Keratinocyte (primary cell): ENCODE measurements at regions not wholly inside any gene's neighbourhood (a gene's known extent, or its start where the extent isn't known, plus 50 kb on each side); places are given as distances from the start of the nearest gene placed in this dataset.
A peak's percentile ranks its signal among the peaks of the same experiment; 100 is the strongest.
"Not testable (repeated sequence)": the region's sequence is repeated elsewhere in the genome, so short reads cannot be mapped to it uniquely, and the experiment has no call there.

Experiments used
- DNase-seq: peaks from one replicate; pipeline ENCODE4 v3.0.0-alpha.2; 2011; ENCODE audit warnings: low read depth, missing footprints, low spot score
- FAIRE-seq: peaks from 2 replicates; lab custom pipeline; 2011; peaks lifted over from hg19 to GRCh38; lab: Jason Lieb, UNC
- H2AFZ ChIP-seq: 2 replicates; pipeline ENCODE4 v1.6.0; 2012; ENCODE audit warnings: low read length, control low read depth, inconsistent platforms; ENCODE audit not compliant: control insufficient read depth
- H3K27ac ChIP-seq: 2 replicates; pipeline ENCODE4 v1.5.1; 2011; ENCODE audit warnings: low read length; ENCODE audit not compliant: control insufficient read depth, insufficient read depth
- H3K27me3 ChIP-seq: 3 replicates; pipeline ENCODE4 v1.6.0; 2011; ENCODE audit warnings: low read length; ENCODE audit not compliant: control insufficient read depth, insufficient read depth; ENCODE audit errors: extremely low read depth
- H3K36me3 ChIP-seq, 2 experiments: 2 replicates in 1 of 2; 3 replicates in 1 of 2; pipeline ENCODE4 v1.5.1; 2011; ENCODE audit warnings: low read length in 2 of 2, mild to moderate bottlenecking in 1 of 2; ENCODE audit not compliant: control insufficient read depth in 2 of 2, insufficient read depth in 2 of 2; ENCODE audit errors: extremely low read depth in 1 of 2
- H3K4me1 ChIP-seq: 3 replicates; pipeline ENCODE4 v1.5.1; 2011; ENCODE audit warnings: low read length; ENCODE audit not compliant: control insufficient read depth, insufficient read depth; ENCODE audit errors: extremely low read depth
- H3K4me2 ChIP-seq: 3 replicates; pipeline ENCODE4 v1.6.0; 2011; ENCODE audit warnings: low read depth, low read length; ENCODE audit not compliant: control insufficient read depth, insufficient read depth; ENCODE audit errors: extremely low read depth
- H3K4me3 ChIP-seq, 3 experiments: fragments of 200-600 bp in 1 of 3; sonication (generic) in 1 of 3; 2 replicates in 2 of 3; 3 replicates in 1 of 3; pipeline ENCODE4 v1.5.1; 2011 to 2016; ENCODE audit warnings: low read length in 3 of 3, mild to moderate bottlenecking in 3 of 3, control low read depth in 2 of 3, inconsistent platforms in 1 of 3, low read depth in 1 of 3, mixed read lengths in 1 of 3, mixed run types in 1 of 3, moderate library complexity in 1 of 3; ENCODE audit not compliant: control insufficient read depth in 2 of 3, insufficient read depth in 2 of 3; ENCODE audit errors: extremely low read depth in 1 of 3
- H3K79me2 ChIP-seq: 2 replicates; pipeline ENCODE4 v1.6.0; 2012; ENCODE audit warnings: low read length; ENCODE audit not compliant: control insufficient read depth, insufficient read depth
- H3K9ac ChIP-seq: 3 replicates; pipeline ENCODE4 v1.6.0; 2011; ENCODE audit warnings: low read length; ENCODE audit not compliant: control insufficient read depth, insufficient read depth; ENCODE audit errors: extremely low read depth
- H3K9me1 ChIP-seq: 3 replicates; pipeline ENCODE4 v1.6.0; 2011; ENCODE audit warnings: low read length; ENCODE audit not compliant: control insufficient read depth, insufficient read depth; ENCODE audit errors: extremely low read depth
- H3K9me3 ChIP-seq: 2 replicates; pipeline ENCODE4 v1.5.1; 2012; ENCODE audit warnings: low read depth, low read length; ENCODE audit not compliant: control insufficient read depth
- H4K20me1 ChIP-seq: 3 replicates; pipeline ENCODE4 v1.6.0; 2011; ENCODE audit warnings: low read length; ENCODE audit not compliant: control insufficient read depth, insufficient read depth; ENCODE audit errors: extremely low read depth
- CTCF ChIP-seq, 3 experiments: IDR thresholded peaks in 1 of 3; conservative IDR thresholded peaks in 1 of 3; optimal IDR thresholded peaks in 1 of 3; 2 replicates in 2 of 3; 3 replicates in 1 of 3; pipeline versions ENCODE3 to v1.5.1; 2011; ENCODE audit warnings: low read length in 3 of 3, mild to moderate bottlenecking in 3 of 3, moderate library complexity in 2 of 3, control low read depth in 1 of 3, inconsistent platforms in 1 of 3; ENCODE audit not compliant: insufficient read depth in 2 of 3; ENCODE audit errors: extremely low read depth in 1 of 3
- EZH2 ChIP-seq: IDR thresholded peaks from one replicate; pipeline ENCODE4 v1.6.1; 2012; ENCODE audit warnings: inconsistent platforms, mild to moderate bottlenecking, low read length, moderate library complexity
- dilution Hi-C: fragments of 300-500 bp; cut with MboI; formaldehyde crosslinking; loops from one replicate; pipeline ENCODE4 v1.7.0; 2020; ENCODE audit warnings: low sequenced_read_pairs; ENCODE audit not compliant: extremely low pct_ligation_motif_present

- Histone ChIP-seq H3K4me3 (no peak overlapping the region), H4K20me1 (no peaks in the 10 kb centered on the region), H3K4me1 (no peaks in the 10 kb centered on the region), H2AFZ (no peak overlapping the region), H3K9me3 (no peaks in the 10 kb centered on the region), H3K9ac (no peak overlapping the region), H3K27me3 (no peaks in the 10 kb centered on the region), H3K9me1 (no peaks in the 10 kb centered on the region), H3K36me3 (no peaks in the 10 kb centered on the region), H3K27ac (no peak overlapping the region), H3K79me2 (no peaks in the 10 kb centered on the region), H3K4me2 (no peak overlapping the region)
- dilution Hi-C loops: no loop called here
- DNase-seq (no peak), FAIRE-seq (no peak)
- TF ChIP-seq CTCF (optimal IDR thresholded peaks at IDR 0.05 in 1 of 3, IDR thresholded peaks at IDR 0.05 in 1 of 3, conservative IDR thresholded peaks at IDR 0.05 in 1 of 3; ENCODE audit: extremely low read depth in 1 of 3, insufficient read depth in 2 of 3, low read length in 3 of 3) (no peak), EZH2 (no peak)
Observed at GRCh38 chr4:56139241-56139827, 190.6 kb downstream of the CEP135 start.

GRCh38 chr4:56134834-56135233 is 186.1 kb downstream of the CEP135 start:
- H3K36me3 ChIP-seq, H3K9me1 ChIP-seq, H3K79me2 ChIP-seq, H3K4me1 ChIP-seq, H3K9ac ChIP-seq, DNase-seq, H4K20me1 ChIP-seq, H3K27ac ChIP-seq, dilution Hi-C loops, H3K4me3 ChIP-seq, H3K9me3 ChIP-seq, H3K27me3 ChIP-seq, H2AFZ ChIP-seq, FAIRE-seq, H3K4me2 ChIP-seq: not testable (repeated sequence)

GRCh38 chr4:56134266-56134665 is 185.5 kb downstream of the CEP135 start:
- Histone ChIP-seq H3K4me1 (no peaks in the 10 kb centered on the region), H3K4me2 (no peak overlapping the region), H3K27ac (no peak overlapping the region), H3K27me3 (no peaks in the 10 kb centered on the region), H3K9me1 (no peaks in the 10 kb centered on the region), H3K9ac (no peak overlapping the region), H3K36me3 (no peaks in the 10 kb centered on the region), H3K4me3 (no peak overlapping the region), H3K79me2 (no peaks in the 10 kb centered on the region), H4K20me1 (no peaks in the 10 kb centered on the region), H2AFZ (no peak overlapping the region), H3K9me3 (no peaks in the 10 kb centered on the region)
- dilution Hi-C loops: no loop called here
- DNase-seq: no peak
- TF ChIP-seq EZH2 (no peak), CTCF (optimal IDR thresholded peaks at IDR 0.05 in 1 of 3, IDR thresholded peaks at IDR 0.05 in 1 of 3, conservative IDR thresholded peaks at IDR 0.05 in 1 of 3; ENCODE audit: extremely low read depth in 1 of 3, insufficient read depth in 2 of 3, low read length in 3 of 3) (no peak)
- FAIRE-seq: peak; percentile 9
